GM18868 (cell line): ENCODE measurements at regions not wholly inside any gene's neighbourhood (a gene's known extent, or its start where the extent isn't known, plus 50 kb on each side); places are given as distances from the start of the nearest gene placed in this dataset.

ENCODE experiments used
- ATAC-seq: cut with Tn5 transposase; IDR thresholded peaks from one replicate; pipeline ENCODE4 v1.9.1; 2021; ENCODE audit warnings: mild to moderate bottlenecking, moderate library complexity; ENCODE audit not compliant: unreplicated experiment

- ATAC-seq = no peak
Observed at GRCh38 chr6:79307321-79308036, 73.0 kb upstream of the HMGN3 start.

- ATAC-seq = peak; percentile 80
Observed at GRCh38 chr6:79305020-79305419, 70.5 kb upstream of the HMGN3 start.

GRCh38 chr6:79302341-79302740 lies 67.9 kb upstream of the HMGN3 start:
- no peak for ATAC-seq

- ATAC-seq = no peak
Observed at GRCh38 chr6:79301290-79301689, 66.8 kb upstream of the HMGN3 start.

- ATAC-seq = no peak
Observed at GRCh38 chr6:79296211-79296610, 61.7 kb upstream of the HMGN3 start.
